Neutrophil (primary cell): ENCODE measurements at regions not wholly inside any gene's neighbourhood (a gene's known extent, or its start where the extent isn't known, plus 50 kb on each side); places are given as distances from the start of the nearest gene placed in this dataset.

Source experiments
- H3K27ac ChIP-seq: fragments of 200-600 bp; sonication (generic); 2 replicates; pipeline ENCODE4 v1.5.1; 2016; ENCODE audit warnings: mild to moderate bottlenecking, moderate library complexity
- H3K27me3 ChIP-seq: fragments of 200-600 bp; sonication (generic); 2 replicates; pipeline ENCODE4 v1.6.0; 2016; ENCODE audit warnings: mild to moderate bottlenecking
- H3K36me3 ChIP-seq: fragments of 200-600 bp; sonication (generic); 2 replicates; pipeline ENCODE4 v1.5.1; 2017
- H3K4me1 ChIP-seq, 2 experiments: fragments of 200-600 bp in 1 of 2; sonication (generic) in 1 of 2; 1 replicate in 1 of 2; 2 replicates in 1 of 2; pipeline versions ENCODE4 v1.5.1 to v1.6.1; 2013 to 2016; ENCODE audit warnings: low read depth in 1 of 2, low read length in 1 of 2, mild to moderate bottlenecking in 1 of 2, moderate library complexity in 1 of 2; ENCODE audit not compliant: control insufficient read depth in 1 of 2, insufficient read depth in 1 of 2
- H3K4me3 ChIP-seq, 2 experiments: fragments of 200-600 bp in 1 of 2; sonication (generic) in 1 of 2; 1 replicate in 1 of 2; 2 replicates in 1 of 2; pipeline ENCODE4 v1.5.1; 2013 to 2016; ENCODE audit warnings: low read depth in 1 of 2, low read length in 1 of 2, mild to moderate bottlenecking in 1 of 2, moderate library complexity in 1 of 2
- H3K9me3 ChIP-seq: fragments of 200-600 bp; sonication (generic); 2 replicates; pipeline ENCODE4 v1.5.1; 2016
- CTCF ChIP-seq: fragments of 200-600 bp; sonication (generic); IDR thresholded peaks from 2 replicates; pipeline ENCODE4 v1.5.1; 2016; ENCODE audit warnings: antibody characterized with exemption

GRCh38 chr7:106565428-106565827, 95.5 kb downstream of the CCDC71L start:
- peaks cover 3% of the 10 kb centered on the region for H3K27me3 ChIP-seq
- no peak overlapping the region for H3K27ac ChIP-seq
- H3K9me3 ChIP-seq = no peaks in the 10 kb centered on the region
- no peak for TF ChIP-seq CTCF
- no peaks in the 10 kb centered on the region for H3K36me3 ChIP-seq
- no peak overlapping the region for H3K4me3 ChIP-seq
- no peaks in the 10 kb centered on the region for H3K4me1 ChIP-seq

- H3K9me3 ChIP-seq = no peaks in the 10 kb centered on the region
- no peak overlapping the region for H3K27ac ChIP-seq
- H3K4me3 ChIP-seq = no peak overlapping the region
- no peaks in the 10 kb centered on the region for H3K27me3 ChIP-seq
- no peaks in the 10 kb centered on the region for H3K36me3 ChIP-seq
- TF ChIP-seq CTCF = no peak
- no peaks in the 10 kb centered on the region for H3K4me1 ChIP-seq
These were observed 97.3 kb downstream of the CCDC71L start for GRCh38 chr7:106563466-106564150.

- no peak overlapping the region for H3K27ac ChIP-seq
- no peak for TF ChIP-seq CTCF
These were observed 98.1 kb downstream of the CCDC71L start for GRCh38 chr7:106562711-106563366.

GRCh38 chr7:106561666-106562411, 99.1 kb downstream of the CCDC71L start:
- H3K4me3 ChIP-seq = no peak overlapping the region
- no peaks in the 10 kb centered on the region for H3K36me3 ChIP-seq
- no peak overlapping the region for H3K27ac ChIP-seq
- H3K27me3 ChIP-seq = no peaks in the 10 kb centered on the region
- no peaks in the 10 kb centered on the region for H3K4me1 ChIP-seq
- TF ChIP-seq CTCF = no peak
- no peaks in the 10 kb centered on the region for H3K9me3 ChIP-seq

More at GRCh38 chr7:106562711-106563366, 98.1 kb downstream of the CCDC71L start:
- no peaks in the 10 kb centered on the region for H3K9me3 ChIP-seq
- H3K27me3 ChIP-seq = no peaks in the 10 kb centered on the region
- no peaks in the 10 kb centered on the region for H3K4me1 ChIP-seq
- no peak overlapping the region for H3K4me3 ChIP-seq
- H3K36me3 ChIP-seq = no peaks in the 10 kb centered on the region

- no peak for TF ChIP-seq CTCF
- Histone ChIP-seq H3K9me3 (no peaks in the 10 kb centered on the region), H3K27ac (no peak overlapping the region), H3K4me3 (no peak overlapping the region), H3K4me1 (no peaks in the 10 kb centered on the region), H3K36me3 (no peaks in the 10 kb centered on the region), H3K27me3 (no peaks in the 10 kb centered on the region)
These were observed 99.8 kb downstream of the CCDC71L start for GRCh38 chr7:106561151-106561550.
